Skin of body (tissue), 1 donor: ENCODE measurements at regions not wholly inside any gene's neighbourhood (a gene's known extent, or its start where the extent isn't known, plus 50 kb on each side); places are given as distances from the start of the nearest gene placed in this dataset.

ENCODE experiments used
- DNase-seq: peaks from one replicate; lab custom pipeline; 2025; lab: John Stamatoyannopoulos, UW

- DNase-seq: no peak
These were observed 350.6 kb upstream of the RAG2 start for GRCh38 chr11:36948460-36949127.

GRCh38 chr11:36945384-36945783 is 347.3 kb upstream of the RAG2 start:
- DNase-seq: no peak

GRCh38 chr11:36933481-36933880 is 335.4 kb upstream of the RAG2 start:
- no peak for DNase-seq

GRCh38 chr11:36931139-36931538 is 333.1 kb upstream of the RAG2 start:
- DNase-seq: no peak

GRCh38 chr11:36930256-36930655 is 332.2 kb upstream of the RAG2 start:
- peak; percentile 82 for DNase-seq

GRCh38 chr11:36929401-36929800 is 331.4 kb upstream of the RAG2 start:
- DNase-seq: no peak

- DNase-seq: no peak
These were observed 330.6 kb upstream of the RAG2 start for GRCh38 chr11:36928621-36929020.

- no peak for DNase-seq
These were observed 301.8 kb upstream of the RAG2 start for GRCh38 chr11:36899800-36900199.

GRCh38 chr11:36890841-36891240 is 292.8 kb upstream of the RAG2 start:
- DNase-seq: no peak

GRCh38 chr11:36890121-36890679 is 292.2 kb upstream of the RAG2 start:
- DNase-seq: no peak

GRCh38 chr11:36885154-36885553 is 287.1 kb upstream of the RAG2 start:
- DNase-seq: no peak

GRCh38 chr11:36878737-36879136 is 280.7 kb upstream of the RAG2 start:
- no peak for DNase-seq

- DNase-seq: no peak
These were observed 279.1 kb upstream of the RAG2 start for GRCh38 chr11:36877149-36877548.

- DNase-seq: no peak
These were observed 278.2 kb upstream of the RAG2 start for GRCh38 chr11:36876266-36876665.

- DNase-seq: no peak
These were observed 276.3 kb upstream of the RAG2 start for GRCh38 chr11:36874291-36874690.

- DNase-seq: no peak
These were observed 272.3 kb upstream of the RAG2 start for GRCh38 chr11:36870361-36870760.

GRCh38 chr11:36868380-36868779 is 270.3 kb upstream of the RAG2 start:
- DNase-seq: no peak

- DNase-seq: peak; percentile 87
These were observed 267.8 kb upstream of the RAG2 start for GRCh38 chr11:36865846-36866245.

GRCh38 chr11:36854875-36855274 is 256.8 kb upstream of the RAG2 start:
- DNase-seq: no peak

GRCh38 chr11:36848660-36849059 is 250.6 kb upstream of the RAG2 start:
- no peak for DNase-seq

GRCh38 chr11:36840378-36840777 is 242.3 kb upstream of the RAG2 start:
- DNase-seq: no peak

- no peak for DNase-seq
These were observed 239.9 kb upstream of the RAG2 start for GRCh38 chr11:36837831-36838437.

- no peak for DNase-seq
These were observed 227.2 kb upstream of the RAG2 start for GRCh38 chr11:36825251-36825650.
